SK-N-MC (cell line): ENCODE measurements at regions not wholly inside any gene's neighbourhood (a gene's known extent, or its start where the extent isn't known, plus 50 kb on each side); places are given as distances from the start of the nearest gene placed in this dataset.

Experiments used
- DNase-seq: peaks from one replicate; pipeline ENCODE4 v3.0.0-alpha.2; 2011; ENCODE audit warnings: low read depth, low spot score
- H3K27ac ChIP-seq: fragments of 200-600 bp; sonication (generic); 2 replicates; pipeline ENCODE4 v1.5.1; 2016; ENCODE audit warnings: mixed run types
- H3K36me3 ChIP-seq: fragments of 200-600 bp; sonication (generic); 2 replicates; pipeline ENCODE4 v1.6.1; 2017; ENCODE audit warnings: antibody characterized with exemption, low read length, mixed read lengths; ENCODE audit not compliant: insufficient read depth
- H3K4me3 ChIP-seq: fragments of 200-600 bp; sonication (generic); 2 replicates; pipeline ENCODE4 v1.5.1; 2016
- H3K9ac ChIP-seq: fragments of 200-600 bp; sonication (generic); 2 replicates; pipeline ENCODE4 v1.8.0; 2017; ENCODE audit warnings: mixed run types, mixed read lengths; ENCODE audit not compliant: insufficient read length
- H3K9me3 ChIP-seq: fragments of 200-600 bp; sonication (generic); 2 replicates; pipeline ENCODE4 v1.6.1; 2017; ENCODE audit warnings: low read depth, mild to moderate bottlenecking, antibody characterized with exemption, low read length, moderate library complexity, mixed read lengths
- EZH2 ChIP-seq: fragments of 200-600 bp; sonication (generic); IDR thresholded peaks from one replicate; pipeline ENCODE4 v1.6.1; 2017; ENCODE audit warnings: antibody characterized with exemption
- FOXP2 ChIP-seq: optimal IDR thresholded peaks from 2 replicates; pipeline ENCODE3; 2011; ENCODE audit warnings: mild to moderate bottlenecking, moderate library complexity; ENCODE audit not compliant: insufficient read depth; ENCODE audit errors: extremely low read length, control extremely low read depth
- POLR2AphosphoS5 ChIP-seq: IDR thresholded peaks from 2 replicates; pipeline ENCODE4 v1.6.1; 2012; ENCODE audit warnings: mild to moderate bottlenecking, low read depth, low read length, borderline replicate concordance

GRCh38 chr4:96509039-96509741 lies 669.3 kb downstream of the PDHA2 start:
- Histone ChIP-seq H3K36me3 (no peaks in the 10 kb centered on the region), H3K4me3 (no peak overlapping the region), H3K27ac (no peak overlapping the region), H3K9ac (no peak overlapping the region), H3K9me3 (no peaks in the 10 kb centered on the region)
- no peak for DNase-seq
- TF ChIP-seq POLR2AphosphoS5 (no peak), FOXP2 (no peak), EZH2 (no peak)

- Histone ChIP-seq H3K9me3 (no peaks in the 10 kb centered on the region), H3K36me3 (no peaks in the 10 kb centered on the region), H3K4me3 (no peak overlapping the region), H3K27ac (no peak overlapping the region), H3K9ac (no peak overlapping the region)
- TF ChIP-seq POLR2AphosphoS5 (no peak), FOXP2 (no peak), EZH2 (no peak)
- no peak for DNase-seq
Observed at GRCh38 chr4:96519291-96519690, 679.4 kb downstream of the PDHA2 start.

- Histone ChIP-seq H3K27ac (no peak overlapping the region), H3K9me3 (no peaks in the 10 kb centered on the region), H3K4me3 (no peak overlapping the region), H3K9ac (no peak overlapping the region), H3K36me3 (no peaks in the 10 kb centered on the region)
- no peak for DNase-seq
- TF ChIP-seq FOXP2: no peak
- TF ChIP-seq POLR2AphosphoS5: no peak
- TF ChIP-seq EZH2: no peak
Observed at GRCh38 chr4:96521046-96521536, 681.2 kb downstream of the PDHA2 start.

- H3K9ac ChIP-seq: no peak overlapping the region
- no peaks in the 10 kb centered on the region for H3K36me3 ChIP-seq
- H3K9me3 ChIP-seq: no peaks in the 10 kb centered on the region
- TF ChIP-seq FOXP2 (no peak), POLR2AphosphoS5 (no peak), EZH2 (no peak)
- DNase-seq: no peak
- H3K27ac ChIP-seq: no peak overlapping the region
- no peak overlapping the region for H3K4me3 ChIP-seq
Observed at GRCh38 chr4:96523611-96524010, 683.7 kb downstream of the PDHA2 start.

GRCh38 chr4:96524311-96524875 lies 684.5 kb downstream of the PDHA2 start:
- DNase-seq: no peak
- TF ChIP-seq FOXP2 (no peak), EZH2 (no peak), POLR2AphosphoS5 (no peak)
- Histone ChIP-seq H3K27ac (no peak overlapping the region), H3K9me3 (no peaks in the 10 kb centered on the region), H3K9ac (no peak overlapping the region), H3K36me3 (no peaks in the 10 kb centered on the region), H3K4me3 (no peak overlapping the region)

GRCh38 chr4:96525898-96526297 lies 686.0 kb downstream of the PDHA2 start:
- Histone ChIP-seq H3K4me3 (no peak overlapping the region), H3K9ac (no peak overlapping the region), H3K36me3 (no peaks in the 10 kb centered on the region), H3K9me3 (no peaks in the 10 kb centered on the region), H3K27ac (no peak overlapping the region)
- TF ChIP-seq EZH2 (no peak), FOXP2 (no peak), POLR2AphosphoS5 (no peak)
- no peak for DNase-seq

- no peak for TF ChIP-seq POLR2AphosphoS5
- no peak for TF ChIP-seq FOXP2
- TF ChIP-seq EZH2: no peak
- Histone ChIP-seq H3K9me3 (no peaks in the 10 kb centered on the region), H3K9ac (no peak overlapping the region), H3K36me3 (no peaks in the 10 kb centered on the region), H3K4me3 (no peak overlapping the region), H3K27ac (no peak overlapping the region)
- no peak for DNase-seq
Observed at GRCh38 chr4:96526625-96527024, 686.7 kb downstream of the PDHA2 start.

GRCh38 chr4:96531836-96532235 lies 691.9 kb downstream of the PDHA2 start:
- TF ChIP-seq FOXP2: no peak
- no peak for TF ChIP-seq EZH2
- no peak for TF ChIP-seq POLR2AphosphoS5
- no peaks in the 10 kb centered on the region for H3K9me3 ChIP-seq
- no peak overlapping the region for H3K4me3 ChIP-seq
- DNase-seq: no peak
- no peak overlapping the region for H3K9ac ChIP-seq
- H3K36me3 ChIP-seq: no peaks in the 10 kb centered on the region
- no peak overlapping the region for H3K27ac ChIP-seq

- Histone ChIP-seq H3K4me3 (no peak overlapping the region), H3K27ac (no peak overlapping the region), H3K36me3 (no peaks in the 10 kb centered on the region), H3K9ac (no peak overlapping the region), H3K9me3 (no peaks in the 10 kb centered on the region)
- TF ChIP-seq EZH2 (no peak), POLR2AphosphoS5 (no peak), FOXP2 (no peak)
- no peak for DNase-seq
Observed at GRCh38 chr4:96543346-96543745, 703.5 kb downstream of the PDHA2 start.

GRCh38 chr4:96558466-96558865 lies 718.6 kb downstream of the PDHA2 start:
- no peaks in the 10 kb centered on the region for H3K9me3 ChIP-seq
- no peaks in the 10 kb centered on the region for H3K36me3 ChIP-seq
- no peak overlapping the region for H3K9ac ChIP-seq
- DNase-seq: no peak
- H3K27ac ChIP-seq: no peak overlapping the region
- TF ChIP-seq POLR2AphosphoS5 (no peak), FOXP2 (no peak), EZH2 (no peak)
- H3K4me3 ChIP-seq: no peak overlapping the region
